ENCODE measurements at regions not wholly inside any gene's neighbourhood (a gene's known extent, or its start where the extent isn't known, plus 50 kb on each side); places are given as distances from the start of the nearest gene placed in this dataset.

DNA sequence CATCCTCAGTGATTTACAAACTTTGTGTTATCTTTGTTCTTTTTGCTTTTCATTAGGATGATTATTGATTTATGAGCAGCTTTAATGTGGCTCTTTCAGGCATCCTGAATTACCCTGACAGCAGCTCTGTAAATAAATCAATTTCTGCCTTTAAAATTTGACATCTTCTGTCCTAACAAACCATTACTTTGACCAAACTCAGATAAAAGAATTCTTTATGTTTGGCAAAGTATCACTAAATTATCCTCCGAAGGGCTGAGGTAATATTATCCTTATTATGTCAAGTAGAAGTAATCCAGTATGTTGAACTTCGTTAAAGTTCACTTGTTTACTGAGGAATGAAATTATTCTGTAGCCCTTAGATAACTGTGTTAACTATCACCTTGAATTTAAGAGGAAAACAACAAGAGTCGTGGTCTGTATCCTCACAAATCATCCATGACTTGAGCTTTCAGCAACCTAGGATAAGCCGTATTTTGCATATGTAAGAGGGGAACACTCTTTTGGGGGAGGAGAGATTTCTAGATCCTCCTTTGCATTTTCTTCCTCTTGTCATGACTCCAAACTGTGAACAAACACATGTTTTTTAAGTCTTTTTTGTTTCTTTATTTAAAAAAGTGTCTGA, 173.2 kb upstream of the STAC start:
- H3K27me3 Mint-ChIP-seq = no peaks in the 10 kb centered on the region
- H3K9me3 Mint-ChIP-seq = no peaks in the 10 kb centered on the region
- Histone ChIP-seq H3K9me3 (no peaks in the 10 kb centered on the region), H3K4me1 (ENCODE audit: control insufficient read depth in 1 of 2, extremely low read depth in 1 of 2, insufficient read depth in 2 of 2, low read length in 2 of 2) (no peaks in the 10 kb centered on the region), H3K27ac (ENCODE audit: low read length) (no peak overlapping the region), H3K36me3 (ENCODE audit: control insufficient read depth in 2 of 2, extremely low read depth in 1 of 2, insufficient read depth in 1 of 2, low read length in 1 of 2) (no peaks in the 10 kb centered on the region), H3K4me3 (ENCODE audit: control insufficient read depth in 1 of 2, extremely low read depth in 1 of 2, low read length in 1 of 2) (no peak overlapping the region), H3K27me3 (replicated peaks in 1 of 2; ENCODE audit: control insufficient read depth in 2 of 2, extremely low read depth in 1 of 2, insufficient read depth in 2 of 2, low read length in 1 of 2) (no peaks in the 10 kb centered on the region)
- ATAC-seq (replicated peaks in 1 of 4) (no peak), DNase-seq (no peak)
- POLR2A ChIA-PET = interaction anchor here in 1 of 2 donors (0.6 kb wide), 1 partner anchor 370 kb away, joined by 3 read pairs; no protein-coding TSS in a partner anchor
- WGBS (ENCODE audit: insufficient coverage) = no CpG with 5 or more reads among the region's 4 CpGs
- CTCF ChIA-PET = no interaction called here
- no peak overlapping the region for H3K27ac Mint-ChIP-seq
- no peaks in the 10 kb centered on the region for H3K4me1 Mint-ChIP-seq
- H3K4me3 Mint-ChIP-seq = no peak overlapping the region
- no peaks in the 10 kb centered on the region for H3K36me3 Mint-ChIP-seq

DNA sequence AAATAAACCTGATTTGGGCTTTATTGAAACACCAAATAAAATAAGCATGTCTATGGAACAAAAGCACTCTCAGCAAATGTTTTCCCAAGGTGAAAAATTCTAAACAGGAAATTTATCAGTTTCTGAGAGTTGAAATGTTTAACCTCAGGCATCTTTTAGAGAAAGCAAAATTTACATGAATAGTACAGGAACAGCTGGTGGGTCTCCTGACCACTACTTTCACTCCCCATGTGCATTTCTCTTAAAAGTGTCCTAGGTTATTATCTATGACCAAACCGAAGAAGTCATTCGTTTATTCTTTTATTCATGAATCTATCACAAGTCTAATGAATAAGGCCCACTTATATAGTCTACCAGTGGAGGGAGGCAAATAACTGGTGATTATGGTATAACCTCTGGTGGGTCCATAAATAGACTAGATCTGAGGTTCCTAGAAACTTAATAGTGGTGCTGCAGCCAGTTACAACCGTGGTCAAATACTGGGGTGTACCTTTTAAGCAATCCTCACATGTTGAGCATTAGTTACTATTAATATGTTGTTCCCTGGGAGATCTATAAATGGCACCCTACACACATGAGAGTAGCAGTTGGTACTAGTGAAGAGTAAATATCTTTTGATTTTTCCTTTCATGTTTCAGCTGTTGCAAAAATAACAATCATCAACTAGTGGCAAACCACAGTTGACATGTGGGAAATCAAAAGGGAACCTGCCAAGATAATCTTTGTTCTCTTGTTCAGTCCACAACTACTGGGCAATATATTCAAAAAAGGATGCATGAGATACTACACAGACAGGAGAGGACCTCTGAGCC, 169.3 kb upstream of the STAC start:
- Mint-ChIP-seq H3K4me1 (no peaks in the 10 kb centered on the region), H3K36me3 (no peaks in the 10 kb centered on the region), H3K9me3 (no peaks in the 10 kb centered on the region), H3K4me3 (no peak overlapping the region), H3K27ac (no peak overlapping the region), H3K27me3 (no peaks in the 10 kb centered on the region)
- H3K36me3 ChIP-seq (ENCODE audit: control insufficient read depth in 2 of 2, extremely low read depth in 1 of 2, insufficient read depth in 1 of 2, low read length in 1 of 2) = no peaks in the 10 kb centered on the region
- ChIA-PET POLR2A (no interaction called here), CTCF (no interaction called here)
- no peaks in the 10 kb centered on the region for H3K4me1 ChIP-seq (ENCODE audit: control insufficient read depth in 1 of 2, extremely low read depth in 1 of 2, insufficient read depth in 2 of 2, low read length in 2 of 2)
- no peaks in the 10 kb centered on the region for H3K27me3 ChIP-seq (replicated peaks in 1 of 2; ENCODE audit: control insufficient read depth in 2 of 2, extremely low read depth in 1 of 2, insufficient read depth in 2 of 2, low read length in 1 of 2)
- no peak for DNase-seq
- no peak overlapping the region for H3K4me3 ChIP-seq (ENCODE audit: control insufficient read depth in 1 of 2, extremely low read depth in 1 of 2, low read length in 1 of 2)
- H3K9me3 ChIP-seq = no peaks in the 10 kb centered on the region
- no peak for ATAC-seq (replicated peaks in 1 of 4)
- H3K27ac ChIP-seq (ENCODE audit: low read length) = no peak overlapping the region
- no CpG with 5 or more reads among the region's 3 CpGs for WGBS (ENCODE audit: insufficient coverage)

DNA sequence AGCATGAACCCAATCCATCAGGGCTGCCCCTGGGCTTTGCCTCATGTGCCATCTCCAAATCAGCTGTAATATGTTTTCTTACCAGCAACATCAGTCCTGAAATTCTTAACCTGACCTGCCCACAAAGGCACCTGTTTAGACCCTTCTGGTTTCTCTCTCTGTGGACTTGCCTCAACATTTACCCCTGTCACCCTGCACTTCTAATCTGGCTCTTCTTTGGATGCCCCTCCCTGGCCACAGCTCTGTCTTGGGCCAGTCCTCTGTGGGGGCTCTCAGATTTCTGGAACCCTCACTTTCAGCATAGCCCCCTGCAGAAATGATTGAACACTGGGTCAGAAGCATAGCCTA, 168.7 kb upstream of the STAC start:
- ChIA-PET POLR2A (no interaction called here), CTCF (no interaction called here)
- Histone ChIP-seq H3K9me3 (no peaks in the 10 kb centered on the region), H3K27me3 (replicated peaks in 1 of 2; ENCODE audit: control insufficient read depth in 2 of 2, extremely low read depth in 1 of 2, insufficient read depth in 2 of 2, low read length in 1 of 2) (no peaks in the 10 kb centered on the region), H3K4me3 (ENCODE audit: control insufficient read depth in 1 of 2, extremely low read depth in 1 of 2, low read length in 1 of 2) (no peak overlapping the region), H3K27ac (ENCODE audit: low read length) (no peak overlapping the region), H3K4me1 (ENCODE audit: control insufficient read depth in 1 of 2, extremely low read depth in 1 of 2, insufficient read depth in 2 of 2, low read length in 2 of 2) (no peaks in the 10 kb centered on the region), H3K36me3 (ENCODE audit: control insufficient read depth in 2 of 2, extremely low read depth in 1 of 2, insufficient read depth in 1 of 2, low read length in 1 of 2) (no peaks in the 10 kb centered on the region)
- Mint-ChIP-seq H3K27ac (no peak overlapping the region), H3K4me1 (no peaks in the 10 kb centered on the region), H3K9me3 (no peaks in the 10 kb centered on the region), H3K27me3 (no peaks in the 10 kb centered on the region), H3K36me3 (no peaks in the 10 kb centered on the region), H3K4me3 (no peak overlapping the region)
- ATAC-seq (replicated peaks in 1 of 4) (no peak), DNase-seq (no peak)

DNA sequence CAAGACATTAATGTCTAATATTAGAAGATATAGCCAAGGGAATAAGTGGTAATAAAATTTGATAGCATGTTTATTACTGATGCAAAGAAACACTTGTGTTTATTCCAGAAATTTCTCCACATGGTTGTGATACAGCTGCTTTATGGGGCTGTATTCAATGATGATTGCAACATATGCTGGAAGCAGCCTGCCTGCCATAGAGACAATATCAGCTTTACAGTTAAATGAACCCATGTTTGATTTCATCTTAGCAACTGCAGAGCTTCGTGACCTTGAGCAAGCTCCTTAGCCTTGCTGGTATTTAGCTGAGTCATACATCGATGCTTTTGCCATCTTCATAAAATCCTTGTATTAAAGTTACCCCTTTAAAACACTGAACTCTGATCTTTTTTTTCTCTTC, 168.1 kb upstream of the STAC start:
- no peak overlapping the region for H3K27ac Mint-ChIP-seq
- H3K27ac ChIP-seq (ENCODE audit: low read length) = no peak overlapping the region
- H3K27me3 Mint-ChIP-seq = no peaks in the 10 kb centered on the region
- no peaks in the 10 kb centered on the region for H3K9me3 ChIP-seq
- DNase-seq (no peak), ATAC-seq (replicated peaks in 1 of 4) (no peak)
- H3K4me3 ChIP-seq (ENCODE audit: control insufficient read depth in 1 of 2, extremely low read depth in 1 of 2, low read length in 1 of 2) = no peak overlapping the region
- H3K36me3 ChIP-seq (ENCODE audit: control insufficient read depth in 2 of 2, extremely low read depth in 1 of 2, insufficient read depth in 1 of 2, low read length in 1 of 2) = no peaks in the 10 kb centered on the region
- POLR2A ChIA-PET = no interaction called here
- no peaks in the 10 kb centered on the region for H3K4me1 Mint-ChIP-seq
- H3K36me3 Mint-ChIP-seq = no peaks in the 10 kb centered on the region
- CTCF ChIA-PET = no interaction called here
- H3K4me3 Mint-ChIP-seq = no peak overlapping the region
- 75% methylated on average over 1 of the region's 2 CpGs for WGBS (ENCODE audit: insufficient coverage)
- no peaks in the 10 kb centered on the region for H3K4me1 ChIP-seq (ENCODE audit: control insufficient read depth in 1 of 2, extremely low read depth in 1 of 2, insufficient read depth in 2 of 2, low read length in 2 of 2)
- no peaks in the 10 kb centered on the region for H3K9me3 Mint-ChIP-seq
- H3K27me3 ChIP-seq (replicated peaks in 1 of 2; ENCODE audit: control insufficient read depth in 2 of 2, extremely low read depth in 1 of 2, insufficient read depth in 2 of 2, low read length in 1 of 2) = no peaks in the 10 kb centered on the region

DNA sequence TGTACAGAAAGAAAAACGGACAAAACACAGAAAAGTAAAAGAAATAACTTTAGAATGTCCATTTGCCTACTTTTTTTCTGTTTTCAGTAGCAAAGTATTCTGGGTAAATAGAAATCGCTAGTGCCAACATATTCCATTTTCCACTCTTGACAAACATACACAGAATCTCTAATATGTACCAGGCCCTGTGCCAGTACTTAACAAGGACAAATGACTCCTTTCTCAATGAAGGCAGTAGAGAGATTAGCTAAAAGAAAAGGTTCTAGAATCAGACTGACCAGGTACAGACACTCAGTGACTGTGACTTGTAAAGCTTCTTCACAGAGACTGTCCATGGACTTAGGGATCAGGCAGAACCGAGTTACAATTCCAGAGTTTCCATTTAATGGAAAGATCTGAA, 165.8 kb upstream of the STAC start:
- no peak overlapping the region for H3K4me3 ChIP-seq (ENCODE audit: control insufficient read depth in 1 of 2, extremely low read depth in 1 of 2, low read length in 1 of 2)
- no peak overlapping the region for H3K27ac ChIP-seq (ENCODE audit: low read length)
- H3K27me3 ChIP-seq (replicated peaks in 1 of 2; ENCODE audit: control insufficient read depth in 2 of 2, extremely low read depth in 1 of 2, insufficient read depth in 2 of 2, low read length in 1 of 2) = no peaks in the 10 kb centered on the region
- Mint-ChIP-seq H3K4me3 (no peak overlapping the region), H3K9me3 (peaks cover 0 to 8% (median 5%) of the 10 kb centered on the region in 3 donors), H3K36me3 (no peaks in the 10 kb centered on the region), H3K27ac (no peak overlapping the region), H3K27me3 (no peaks in the 10 kb centered on the region), H3K4me1 (no peaks in the 10 kb centered on the region)
- ATAC-seq (replicated peaks in 1 of 4) (no peak), DNase-seq (no peak)
- POLR2A ChIA-PET = no interaction called here
- no CpG with 5 or more reads among the region's 3 CpGs for WGBS (ENCODE audit: insufficient coverage)
- H3K36me3 ChIP-seq (ENCODE audit: control insufficient read depth in 2 of 2, extremely low read depth in 1 of 2, insufficient read depth in 1 of 2, low read length in 1 of 2) = no peaks in the 10 kb centered on the region
- CTCF ChIA-PET = no interaction called here
- H3K9me3 ChIP-seq = no peaks in the 10 kb centered on the region
- H3K4me1 ChIP-seq (ENCODE audit: control insufficient read depth in 1 of 2, extremely low read depth in 1 of 2, insufficient read depth in 2 of 2, low read length in 2 of 2) = no peaks in the 10 kb centered on the region

DNA sequence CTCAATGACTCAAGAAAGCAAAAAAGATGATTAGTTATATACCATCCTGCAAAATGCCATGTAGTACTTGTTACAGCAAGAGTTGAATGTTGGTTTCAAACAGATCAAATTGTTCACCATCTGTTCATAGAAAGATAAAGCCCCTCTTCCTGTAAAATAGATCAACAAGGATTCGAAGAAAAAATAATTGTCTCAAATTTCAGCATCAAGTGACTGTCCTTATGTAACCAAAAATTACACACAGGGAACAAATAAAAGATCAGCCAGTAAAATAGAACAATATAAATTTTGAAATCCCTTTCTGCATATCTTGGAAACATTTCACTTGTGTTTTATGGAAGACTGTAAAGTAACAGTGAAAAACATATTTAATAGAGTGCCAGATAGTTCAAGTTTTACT, 165.1 kb upstream of the STAC start:
- no peaks in the 10 kb centered on the region for H3K36me3 Mint-ChIP-seq
- no peaks in the 10 kb centered on the region for H3K27me3 Mint-ChIP-seq
- no peak overlapping the region for H3K4me3 Mint-ChIP-seq

More for the DNA sequence above, 165.1 kb upstream of the STAC start:
- ChIA-PET POLR2A (no interaction called here), CTCF (no interaction called here)
- Mint-ChIP-seq H3K9me3 (peaks cover 0 to 8% (median 5%) of the 10 kb centered on the region in 3 donors), H3K4me1 (no peaks in the 10 kb centered on the region), H3K27ac (no peak overlapping the region)
- Histone ChIP-seq H3K4me1 (ENCODE audit: control insufficient read depth in 1 of 2, extremely low read depth in 1 of 2, insufficient read depth in 2 of 2, low read length in 2 of 2) (no peaks in the 10 kb centered on the region), H3K4me3 (ENCODE audit: control insufficient read depth in 1 of 2, extremely low read depth in 1 of 2, low read length in 1 of 2) (no peak overlapping the region), H3K36me3 (ENCODE audit: control insufficient read depth in 2 of 2, extremely low read depth in 1 of 2, insufficient read depth in 1 of 2, low read length in 1 of 2) (no peaks in the 10 kb centered on the region), H3K27ac (ENCODE audit: low read length) (no peak overlapping the region), H3K27me3 (replicated peaks in 1 of 2; ENCODE audit: control insufficient read depth in 2 of 2, extremely low read depth in 1 of 2, insufficient read depth in 2 of 2, low read length in 1 of 2) (no peaks in the 10 kb centered on the region), H3K9me3 (no peaks in the 10 kb centered on the region)
- DNase-seq = no peak
- WGBS (ENCODE audit: insufficient coverage) = no CpG with 5 or more reads among the region's 1 CpG
- no peak for ATAC-seq (replicated peaks in 1 of 4)
